H1 (cell line): ENCODE measurements at regions not wholly inside any gene's neighbourhood (a gene's known extent, or its start where the extent isn't known, plus 50 kb on each side); places are given as distances from the start of the nearest gene placed in this dataset.

Experiments used
- BRCA1 ChIP-seq: IDR thresholded peaks from 2 replicates; pipeline ENCODE4 v1.6.1; 2012; ENCODE audit warnings: low read depth, low read length, improper control_type of control experiment
- CEBPB ChIP-seq: IDR thresholded peaks from 2 replicates; pipeline ENCODE4 v1.6.1; 2012; ENCODE audit warnings: low read depth, low read length
- CHD2 ChIP-seq: IDR thresholded peaks from 2 replicates; pipeline ENCODE4 v1.6.1; 2012; ENCODE audit warnings: low read length, improper control_type of control experiment
- CTCF ChIP-seq, 3 experiments: IDR thresholded peaks; 1 replicate in 2 of 3; 2 replicates in 1 of 3; pipeline versions ENCODE4 v1.5.1 to v1.6.1; 2011; ENCODE audit warnings: low read length in 3 of 3, mild to moderate bottlenecking in 3 of 3, inconsistent platforms in 2 of 3, low read depth in 1 of 3, moderate library complexity in 1 of 3; ENCODE audit not compliant: insufficient read depth in 1 of 3; ENCODE audit errors: control extremely low read depth in 1 of 3
- EP300 ChIP-seq, 2 experiments: IDR thresholded peaks; 1 replicate in 1 of 2; 2 replicates in 1 of 2; pipeline ENCODE4 v1.6.1; 2011 to 2012; ENCODE audit warnings: low read depth in 2 of 2, low read length in 2 of 2, mild to moderate bottlenecking in 2 of 2, borderline replicate concordance in 1 of 2, inconsistent platforms in 1 of 2, moderate library complexity in 1 of 2
- EZH2 ChIP-seq: fragments of 200-600 bp; sonication (generic); IDR thresholded peaks from 2 replicates; pipeline ENCODE4 v1.7.1; 2012; ENCODE audit warnings: low read depth, mild to moderate bottlenecking, moderate library complexity, low read length, inconsistent platforms; ENCODE audit not compliant: severe bottlenecking
- GABPA ChIP-seq: IDR thresholded peaks from 2 replicates; pipeline ENCODE4 v1.6.1; 2011; ENCODE audit warnings: mild to moderate bottlenecking, low read length, moderate library complexity, borderline replicate concordance; ENCODE audit not compliant: insufficient read depth
- MAX ChIP-seq: IDR thresholded peaks from 2 replicates; pipeline ENCODE4 v1.6.1; 2012; ENCODE audit warnings: inconsistent platforms
- POLR2A ChIP-seq, 2 experiments: IDR thresholded peaks; 1 replicate in 1 of 2; 2 replicates in 1 of 2; pipeline ENCODE4 v1.6.1; 2011; ENCODE audit warnings: low read depth in 2 of 2, low read length in 2 of 2, mild to moderate bottlenecking in 2 of 2; ENCODE audit errors: control extremely low read depth in 1 of 2
- RBBP5 ChIP-seq: IDR thresholded peaks from 2 replicates; pipeline ENCODE4 v1.7.1; 2012; ENCODE audit warnings: low read depth, mild to moderate bottlenecking, inconsistent platforms, low read length, moderate library complexity, borderline replicate concordance
- RNF2 ChIP-seq: fragments of 200-900, 300-1000 bp; sonication (generic); IDR thresholded peaks from 2 replicates; pipeline ENCODE4 v1.7.1; 2016; ENCODE audit warnings: borderline replicate concordance, low read depth, mild to moderate bottlenecking, antibody characterized with exemption, low read length; ENCODE audit not compliant: poor library complexity, severe bottlenecking; ENCODE audit errors: missing control alignments
- SRF ChIP-seq: IDR thresholded peaks from 2 replicates; pipeline ENCODE4 v1.6.1; 2011; ENCODE audit warnings: mild to moderate bottlenecking, low read depth, low read length, moderate library complexity

DNA sequence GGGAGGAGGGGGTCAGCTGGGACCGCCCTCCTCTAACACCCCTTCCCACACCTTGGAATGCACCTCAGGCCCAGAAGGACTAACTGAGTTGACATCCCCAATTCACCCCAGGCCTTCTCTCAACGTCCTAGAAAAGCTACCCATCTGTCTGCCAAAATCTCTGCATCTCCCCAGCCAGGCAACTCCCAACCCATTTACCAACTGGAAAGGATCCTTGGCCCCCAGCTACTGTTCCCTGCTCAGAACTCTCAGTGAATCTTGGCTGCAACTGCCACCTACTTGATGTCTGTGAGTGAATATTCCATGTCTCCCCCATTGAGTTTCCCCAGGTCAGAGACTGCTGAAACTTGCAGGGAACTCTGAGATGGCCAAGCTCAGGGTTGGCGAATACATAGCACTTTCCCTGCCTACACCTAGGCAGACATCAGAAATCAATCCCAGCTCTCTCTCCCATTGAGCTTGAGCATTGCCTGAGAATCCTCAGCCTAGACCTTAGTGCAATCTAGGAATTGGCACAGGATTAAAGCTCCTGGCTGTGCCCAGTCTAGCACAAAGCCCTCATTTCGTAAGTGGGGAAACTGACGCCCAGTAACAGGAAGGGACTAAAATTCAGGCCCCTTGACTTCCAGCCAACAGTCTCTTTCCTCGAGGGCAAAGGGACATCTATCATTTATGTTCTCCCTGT, 71.9 kb upstream of the NCOR2 start:
- TF ChIP-seq EP300 (IDR thresholded peaks at IDR 0.05; ENCODE audit: borderline replicate concordance in 1 of 2, low read depth in 2 of 2, low read length in 2 of 2) = no peak
- TF ChIP-seq POLR2A (IDR thresholded peaks at IDR 0.05; ENCODE audit: control extremely low read depth in 1 of 2, low read depth in 2 of 2, low read length in 2 of 2) = no peak
- no peak for TF ChIP-seq MAX
- TF ChIP-seq GABPA = no peak
- no peak for TF ChIP-seq CHD2
- TF ChIP-seq CTCF (IDR thresholded peaks at IDR 0.05; ENCODE audit: control extremely low read depth in 1 of 3, insufficient read depth in 1 of 3, low read depth in 1 of 3, low read length in 3 of 3) = no peak
- TF ChIP-seq SRF = no peak
- no peak for TF ChIP-seq RBBP5
- no peak for TF ChIP-seq RNF2
- no peak for TF ChIP-seq EZH2
- no peak for TF ChIP-seq BRCA1
- no peak for TF ChIP-seq CEBPB
